HepG2 (cell line): ENCODE measurements at regions not wholly inside any gene's neighbourhood (a gene's known extent, or its start where the extent isn't known, plus 50 kb on each side); places are given as distances from the start of the nearest gene placed in this dataset.

Experiments used
- ATAC-seq: fragments of 200-7000 bp; cut with Tn5 transposase; 3 replicates; pipeline ENCODE4 v1.9.1; 2020; ENCODE audit warnings: mild to moderate bottlenecking, moderate library complexity
- BruUV-seq: library from RNA; stranded (reverse); fragments of 400-500 nt; replicated peaks from 2 replicates; lab custom pipeline; 2021; lab: Mats Ljungman, UMichigan
- CTCF ChIA-PET: fragments of 300-600 bp; formaldehyde crosslinking; extraction: SDS; loops from one replicate; lab custom pipeline; 2021; ENCODE audit warnings: low total read pairs, inconsistent platforms, low intra/inter-chr PET ratio; lab: Yijun Ruan, JAX
- POLR2A ChIA-PET: fragments of 350-600 bp; sonication (Branson Sonifier 250); formaldehyde crosslinking; loops from one replicate; lab custom pipeline; 2020; ENCODE audit warnings: antibody characterized with exemption, inconsistent platforms; lab: Yijun Ruan, JAX
- DNase-seq: peaks from one replicate; pipeline ENCODE4 v3.0.0-alpha.2; 2015; ENCODE audit warnings: low spot score
- FAIRE-seq: peaks from 3 replicates; lab custom pipeline; 2011; peaks lifted over from hg19 to GRCh38; lab: Jason Lieb, UNC
- H2AFZ ChIP-seq: one replicate; pipeline ENCODE4 v1.6.1; 2011; ENCODE audit warnings: low read length, inconsistent platforms
- H3K27ac ChIP-seq: fragments of 300-600 bp; 3 replicates; pipeline ENCODE4 v1.8.0; 2011; ENCODE audit warnings: mixed run types, mild to moderate bottlenecking, mixed read lengths, low read length, inconsistent platforms; ENCODE audit not compliant: insufficient read depth; ENCODE audit errors: extremely low read length
- H3K27me3 ChIP-seq, 2 experiments: fragments of 200-600 bp in 1 of 2; 2 replicates in 1 of 2; 3 replicates in 1 of 2; pipeline versions ENCODE4 v1.6.0 to v1.8.0; 2011; ENCODE audit warnings: low read length in 2 of 2, mild to moderate bottlenecking in 2 of 2, moderate library complexity in 2 of 2, inconsistent platforms in 1 of 2; ENCODE audit not compliant: insufficient read depth in 2 of 2, control insufficient read depth in 1 of 2
- H3K36me3 ChIP-seq, 2 experiments: fragments of 200-600 bp in 1 of 2; replicated peaks in 1 of 2; 2 replicates in 1 of 2; 3 replicates in 1 of 2; pipeline versions ENCODE4 v1.5.1 to v1.8.0; 2011; ENCODE audit warnings: low read length in 2 of 2, inconsistent platforms in 1 of 2; ENCODE audit not compliant: insufficient read depth in 2 of 2, control insufficient read depth in 1 of 2
- H3K4me1 ChIP-seq: 2 replicates; pipeline ENCODE4 v1.5.1; 2012; ENCODE audit warnings: low read length, inconsistent platforms; ENCODE audit not compliant: insufficient read depth
- H3K4me2 ChIP-seq: 2 replicates; pipeline ENCODE4 v1.6.0; 2011; ENCODE audit warnings: low read depth, low read length, inconsistent platforms
- H3K4me3 ChIP-seq, 3 experiments: fragments of 200-600 bp in 1 of 3; sonication (generic), shearing (Covaris generic) in 1 of 3; replicated peaks in 1 of 3; 2 replicates each; pipeline ENCODE4 v1.5.1; 2011 to 2016; ENCODE audit warnings: low read length in 3 of 3, inconsistent platforms in 2 of 3, low read depth in 2 of 3, mild to moderate bottlenecking in 2 of 3, control low read depth in 1 of 3, mixed read lengths in 1 of 3; ENCODE audit not compliant: insufficient read depth in 1 of 3
- H3K79me2 ChIP-seq: one replicate; pipeline ENCODE4 v1.6.1; 2011; ENCODE audit warnings: low read length, inconsistent platforms; ENCODE audit not compliant: insufficient read depth
- H3K9ac ChIP-seq: 2 replicates; pipeline ENCODE4 v1.6.0; 2011; ENCODE audit warnings: mild to moderate bottlenecking, low read depth, low read length, inconsistent platforms; ENCODE audit not compliant: insufficient read depth
- H3K9me3 ChIP-seq: 2 replicates; pipeline ENCODE4 v1.5.1; 2012; ENCODE audit warnings: mild to moderate bottlenecking, low read length
- H4K20me1 ChIP-seq: 2 replicates; pipeline ENCODE4 v1.6.0; 2011; ENCODE audit warnings: inconsistent platforms, mild to moderate bottlenecking, low read length, moderate library complexity; ENCODE audit not compliant: insufficient read depth
- DMAP1 ChIP-seq: IDR thresholded peaks from 2 replicates; pipeline ENCODE4 v1.6.1; 2016
- E2F1 ChIP-seq: sonication (generic); formaldehyde crosslinking; IDR thresholded peaks from 2 replicates; pipeline ENCODE4 v1.5.0; 2020; ENCODE audit warnings: missing genetic modification reagents
- KDM5B ChIP-seq: sonication (generic); formaldehyde crosslinking; IDR thresholded peaks from 2 replicates; pipeline ENCODE4 v1.4.0; 2020; ENCODE audit warnings: missing genetic modification reagents, mild to moderate bottlenecking, borderline replicate concordance
- NCOA2 ChIP-seq: sonication (generic); formaldehyde crosslinking; IDR thresholded peaks from 2 replicates; pipeline ENCODE4 v1.8.0; 2022; ENCODE audit warnings: inconsistent platforms
- NR1H2 ChIP-seq: sonication (generic); formaldehyde crosslinking; IDR thresholded peaks from 2 replicates; pipeline ENCODE4 v1.8.1; 2022; ENCODE audit warnings: low read depth, missing genetic modification reagents, borderline replicate concordance
- TRAFD1 ChIP-seq: sonication (generic); formaldehyde crosslinking; IDR thresholded peaks from 2 replicates; pipeline ENCODE4 v1.5.1; 2020; ENCODE audit warnings: missing genetic modification reagents, mild to moderate bottlenecking, borderline replicate concordance
- YEATS2 ChIP-seq: sonication (generic); formaldehyde crosslinking; IDR thresholded peaks from 2 replicates; pipeline ENCODE4 v1.4.0; 2020; ENCODE audit warnings: missing genetic modification reagents, borderline replicate concordance
- ZFP62 ChIP-seq: sonication (generic); formaldehyde crosslinking; IDR thresholded peaks from 2 replicates; pipeline ENCODE4 v1.4.0; 2020; ENCODE audit warnings: missing genetic modification reagents
- ZNF230 ChIP-seq: sonication (generic); formaldehyde crosslinking; IDR thresholded peaks from 2 replicates; pipeline ENCODE4 v1.4.0; 2020; ENCODE audit warnings: mild to moderate bottlenecking, missing genetic modification reagents
- ZNF468 ChIP-seq: sonication (generic); formaldehyde crosslinking; IDR thresholded peaks from 2 replicates; pipeline ENCODE4 v1.8.0; 2022; ENCODE audit warnings: mild to moderate bottlenecking, moderate library complexity, missing genetic modification reagents
- ZNF607 ChIP-seq: sonication (generic); formaldehyde crosslinking; IDR thresholded peaks from 2 replicates; pipeline ENCODE4 v1.5.1; 2020; ENCODE audit warnings: missing genetic modification reagents, mild to moderate bottlenecking, borderline replicate concordance
- ZNF660 ChIP-seq: sonication (generic); formaldehyde crosslinking; IDR thresholded peaks from 2 replicates; pipeline ENCODE4 v1.5.1; 2020; ENCODE audit warnings: mild to moderate bottlenecking, low read depth, missing genetic modification reagents, borderline replicate concordance
- ZNF879 ChIP-seq: sonication (generic); formaldehyde crosslinking; IDR thresholded peaks from 2 replicates; pipeline ENCODE4 v1.8.1; 2023; ENCODE audit warnings: missing genetic modification reagents
- WGBS: methylation state at CpG from one replicate; pipeline ENCODE4 v1.1.6; 2017; ENCODE audit warnings: low lambda C conversion rate; 5-methylcytosine and 5-hydroxymethylcytosine counted together
- in situ Hi-C: cut with HindIII; loops from 2 replicates; pipeline ENCODE4 v1.10.0; 2017; ENCODE audit warnings: low pct_unique_long_range_greater_than_20kb; ENCODE audit not compliant: extremely low pct_ligation_motif_present
- intact Hi-C: fragments of 100-400 bp; cut with micrococcal nuclease; formaldehyde crosslinking; loops from one replicate; pipeline ENCODE4 v1.10.0; 2022; ENCODE audit not compliant: unreplicated experiment
- TF ChIP-seq, protein P1 (sequence below): sonication (generic); formaldehyde crosslinking; conservative IDR thresholded peaks from 2 replicates; pipeline ENCODE4 v1.4.0; 2020; ENCODE audit warnings: missing genetic modification reagents
- TF ChIP-seq, protein P2 (sequence below): sonication (generic); formaldehyde crosslinking; IDR thresholded peaks from 2 replicates; pipeline ENCODE4 v1.4.0; 2020; ENCODE audit warnings: missing genetic modification reagents

- H3K9ac ChIP-seq = no peak overlapping the region
- BruUV-seq = no TSS peak
- in situ Hi-C loops (no loop called here), intact Hi-C loops (no loop called here)
- 2% methylated on average over 3 of the region's 3 CpGs for WGBS
- no peak overlapping the region for H3K4me3 ChIP-seq
- no peak for ATAC-seq
- no peaks in the 10 kb centered on the region for H4K20me1 ChIP-seq
- H3K4me1 ChIP-seq = no peaks in the 10 kb centered on the region
- POLR2A ChIA-PET = no interaction called here
- no peaks in the 10 kb centered on the region for H3K27me3 ChIP-seq
- CTCF ChIA-PET = no interaction called here
- H3K27ac ChIP-seq = no peak overlapping the region
- DNase-seq = no peak
- peaks cover 9% of the 10 kb centered on the region for H3K9me3 ChIP-seq
- no peak overlapping the region for H2AFZ ChIP-seq
- TF ChIP-seq ZNF468 (CRISPR knock-in tag) (no peak), KDM5B (no peak)
- H3K79me2 ChIP-seq = no peaks in the 10 kb centered on the region
- H3K4me2 ChIP-seq = no peak overlapping the region
- H3K36me3 ChIP-seq = no peaks in the 10 kb centered on the region
- FAIRE-seq = no peak
These were observed 1260.3 kb downstream of the PLA2G4A start for GRCh38 chr1:188089015-188089414.

- ChIA-PET POLR2A (no interaction called here), CTCF (no interaction called here)
- no peak overlapping the region for H2AFZ ChIP-seq
- H3K4me1 ChIP-seq = no peaks in the 10 kb centered on the region
- no peaks in the 10 kb centered on the region for H3K36me3 ChIP-seq
- FAIRE-seq = no peak
- H4K20me1 ChIP-seq = no peaks in the 10 kb centered on the region
- H3K79me2 ChIP-seq = no peaks in the 10 kb centered on the region
- H3K9me3 ChIP-seq = peaks cover 9% of the 10 kb centered on the region
- no peak overlapping the region for H3K27ac ChIP-seq
- no peaks in the 10 kb centered on the region for H3K27me3 ChIP-seq
- no peak for DNase-seq
- BruUV-seq = no TSS peak
- intact Hi-C loops (no loop called here), in situ Hi-C loops (no loop called here)
- H3K9ac ChIP-seq = no peak overlapping the region
- H3K4me2 ChIP-seq = no peak overlapping the region
- no peak for ATAC-seq
- H3K4me3 ChIP-seq = no peak overlapping the region
- TF ChIP-seq, protein P1, sequence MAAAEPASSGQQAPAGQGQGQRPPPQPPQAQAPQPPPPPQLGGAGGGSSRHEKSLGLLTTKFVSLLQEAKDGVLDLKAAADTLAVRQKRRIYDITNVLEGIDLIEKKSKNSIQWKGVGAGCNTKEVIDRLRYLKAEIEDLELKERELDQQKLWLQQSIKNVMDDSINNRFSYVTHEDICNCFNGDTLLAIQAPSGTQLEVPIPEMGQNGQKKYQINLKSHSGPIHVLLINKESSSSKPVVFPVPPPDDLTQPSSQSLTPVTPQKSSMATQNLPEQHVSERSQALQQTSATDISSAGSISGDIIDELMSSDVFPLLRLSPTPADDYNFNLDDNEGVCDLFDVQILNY = no peak
- TF ChIP-seq DMAP1 (CRISPR knock-in tag) (no peak), YEATS2 (CRISPR knock-in tag) (no peak), ZNF607 (no peak), E2F1 (CRISPR knock-in tag) (no peak), ZNF879 (no peak), ZNF660 (CRISPR knock-in tag) (no peak), NCOA2 (no peak), ZNF230 (no peak), ZFP62 (no peak), TRAFD1 (CRISPR knock-in tag) (no peak), NR1H2 (no peak)
- TF ChIP-seq, protein P2, sequence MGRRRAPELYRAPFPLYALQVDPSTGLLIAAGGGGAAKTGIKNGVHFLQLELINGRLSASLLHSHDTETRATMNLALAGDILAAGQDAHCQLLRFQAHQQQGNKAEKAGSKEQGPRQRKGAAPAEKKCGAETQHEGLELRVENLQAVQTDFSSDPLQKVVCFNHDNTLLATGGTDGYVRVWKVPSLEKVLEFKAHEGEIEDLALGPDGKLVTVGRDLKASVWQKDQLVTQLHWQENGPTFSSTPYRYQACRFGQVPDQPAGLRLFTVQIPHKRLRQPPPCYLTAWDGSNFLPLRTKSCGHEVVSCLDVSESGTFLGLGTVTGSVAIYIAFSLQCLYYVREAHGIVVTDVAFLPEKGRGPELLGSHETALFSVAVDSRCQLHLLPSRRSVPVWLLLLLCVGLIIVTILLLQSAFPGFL (CRISPR knock-in tag) = no peak
These were observed 1260.7 kb downstream of the PLA2G4A start for GRCh38 chr1:188089461-188089860.
